Suprapubic skin (tissue), 4 donors: ENCODE measurements at regions not wholly inside any gene's neighbourhood (a gene's known extent, or its start where the extent isn't known, plus 50 kb on each side); places are given as distances from the start of the nearest gene placed in this dataset.

ENCODE experiments used
- CTCF ChIP-seq, 2 donors: fragments of 200-600 bp in 1 of 2; fragments of 450-650 bp in 1 of 2; sonication (generic) in 1 of 2; IDR thresholded peaks; one replicate each; pipeline ENCODE4 v1.5.1; 2016 to 2019; ENCODE audit warnings: antibody characterized with exemption in 2 of 2, mild to moderate bottlenecking in 1 of 2, moderate library complexity in 1 of 2
- EP300 ChIP-seq: sonication (generic); formaldehyde crosslinking; IDR thresholded peaks from one replicate; pipeline ENCODE4 v1.6.1; 2017; ENCODE audit warnings: antibody characterized with exemption
- POLR2A ChIP-seq, 2 donors: fragments of 450-650 bp; IDR thresholded peaks; one replicate each; pipeline ENCODE4 v1.6.1; 2017; ENCODE audit warnings: antibody characterized with exemption in 2 of 2, mild to moderate bottlenecking in 2 of 2, moderate library complexity in 2 of 2
- POLR2AphosphoS5 ChIP-seq, 3 donors: sonication (generic); formaldehyde crosslinking; IDR thresholded peaks; one replicate each; pipeline ENCODE4 v1.6.1; 2017; ENCODE audit warnings: antibody characterized with exemption in 3 of 3

DNA sequence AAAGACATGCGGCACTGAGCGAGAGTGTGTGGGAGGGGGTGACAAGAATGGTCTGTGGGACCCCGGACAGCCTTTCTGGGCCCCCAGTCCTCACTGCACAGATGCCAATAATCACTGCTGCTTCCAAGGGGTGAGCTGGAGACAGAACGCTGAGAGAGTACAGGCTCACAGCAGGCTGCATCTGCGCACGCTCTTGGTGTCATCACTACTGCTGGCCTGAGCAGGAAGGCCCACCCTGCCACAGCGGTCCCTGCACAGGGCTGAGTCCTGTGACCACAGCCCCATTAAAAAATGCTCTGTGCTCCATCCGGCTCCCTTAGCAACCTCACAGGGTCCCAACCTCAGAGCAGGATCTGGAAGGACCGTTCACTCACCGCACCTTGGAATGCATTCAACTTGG lies 205.5 kb upstream of the NSMCE3 start:
- no peak for TF ChIP-seq POLR2AphosphoS5 (IDR thresholded peaks at IDR 0.05)
- no peak for TF ChIP-seq CTCF (IDR thresholded peaks at IDR 0.05)
- no peak for TF ChIP-seq POLR2A (IDR thresholded peaks at IDR 0.05)
- TF ChIP-seq EP300: no peak
